Spleen (tissue), 11 donors: ENCODE measurements at regions not wholly inside any gene's neighbourhood (a gene's known extent, or its start where the extent isn't known, plus 50 kb on each side); places are given as distances from the start of the nearest gene placed in this dataset.
A peak's percentile ranks its signal among the peaks of the same experiment; 100 is the strongest.

Source experiments
- DNase-seq: peaks from one replicate; pipeline ENCODE4 v3.0.0-alpha.2; 2020
- H3K27ac ChIP-seq, 8 donors: fragments of 200-600 bp; sonication (generic) in 7 of 8; 1 replicate in 4 of 8; 2 replicates in 4 of 8; pipeline versions ENCODE4 v1.5.0 to v1.8.0; 2016 to 2021; ENCODE audit warnings: inconsistent platforms in 4 of 8, mild to moderate bottlenecking in 4 of 8, moderate library complexity in 1 of 8
- H3K27me3 ChIP-seq, 7 donors: fragments of 200-600 bp; sonication (generic) in 6 of 7; replicated peaks in 1 of 7; 1 replicate in 4 of 7; 2 replicates in 3 of 7; pipeline versions ENCODE4 v1.5.0 to v1.8.0; 2016 to 2021; ENCODE audit warnings: inconsistent platforms in 3 of 7, mild to moderate bottlenecking in 1 of 7
- H3K36me3 ChIP-seq, 6 donors: fragments of 200-600 bp; sonication (generic) in 5 of 6; 1 replicate in 4 of 6; 2 replicates in 2 of 6; pipeline versions ENCODE4 v1.5.0 to v1.8.0; 2016 to 2021; ENCODE audit warnings: inconsistent platforms in 2 of 6
- H3K4me1 ChIP-seq, 6 donors: fragments of 200-600 bp; sonication (generic) in 5 of 6; 1 replicate in 3 of 6; 2 replicates in 3 of 6; pipeline versions ENCODE4 v1.5.0 to v1.8.0; 2016 to 2021; ENCODE audit warnings: inconsistent platforms in 3 of 6
- H3K4me3 ChIP-seq, 8 donors: fragments of 200-600 bp; sonication (generic) in 7 of 8; 1 replicate in 4 of 8; 2 replicates in 4 of 8; pipeline versions ENCODE4 v1.5.0 to v1.8.0; 2016 to 2021; ENCODE audit warnings: inconsistent platforms in 4 of 8, mild to moderate bottlenecking in 4 of 8, moderate library complexity in 2 of 8
- H3K9me3 ChIP-seq, 8 donors: fragments of 200-600 bp; sonication (generic) in 7 of 8; 1 replicate in 4 of 8; 2 replicates in 4 of 8; pipeline versions ENCODE4 v1.5.0 to v1.8.0; 2016 to 2021; ENCODE audit warnings: inconsistent platforms in 4 of 8
- CTCF ChIP-seq, 11 experiments: fragments of 200-600 bp in 7 of 11; fragments of 450-650 bp in 4 of 11; sonication (generic) in 4 of 11; IDR thresholded peaks in 8 of 11; conservative IDR thresholded peaks in 3 of 11; 1 replicate in 7 of 11; 2 replicates in 4 of 11; pipeline versions ENCODE4 v1.4.0 to v1.8.0; 2016 to 2021; ENCODE audit warnings: antibody characterized with exemption in 11 of 11, inconsistent platforms in 4 of 11, mild to moderate bottlenecking in 1 of 11
- POLR2A ChIP-seq, 3 donors: fragments of 450-650 bp; IDR thresholded peaks; one replicate each; pipeline ENCODE4 v1.5.1; 2017; ENCODE audit warnings: antibody characterized with exemption in 3 of 3, mild to moderate bottlenecking in 1 of 3
- POLR2AphosphoS5 ChIP-seq, 3 donors: sonication (generic); formaldehyde crosslinking; IDR thresholded peaks; one replicate each; pipeline ENCODE4 v1.5.1; 2017; ENCODE audit warnings: antibody characterized with exemption in 3 of 3
- WGBS, 5 donors: extraction: QIAGEN DNeasy Blood & Tissue Kit in 3 of 5; methylation state at CpG; one replicate each; pipeline versions ENCODE4 v1.1.5 to v1.1.7; 2013 to 2018; 5-methylcytosine and 5-hydroxymethylcytosine counted together
- intact Hi-C: fragments of 100-400 bp; cut with DNase I; formaldehyde crosslinking; loops from one replicate; pipeline ENCODE4 v1.15.0; 2023; ENCODE audit warnings: low total_unique reads
- donor health status: healthy with polysubstance abuse.
- donor health status: DM: no; HTN: no; CAD: no; lungs with moderate emphysema.
- donor health status: DM: no; HTN: no; CAD: no.
- donor health status: Bipolar disorder and iron deficiency.
- donor health status: healthy.
- donor health status: DM: no; HTN: no; CAD: no.
- donor health status: DM: yes; HTN: yes; CAD: no.

GRCh38 chr15:61503383-61503969, 274.4 kb upstream of the RORA start:
- peaks cover 0 to 5% (median 0%) of the 10 kb centered on the region in 7 donors for H3K27me3 ChIP-seq
- TF ChIP-seq POLR2AphosphoS5 (IDR thresholded peaks at IDR 0.05), result no peak
- no peak for TF ChIP-seq POLR2A (IDR thresholded peaks at IDR 0.05)
- no peak for TF ChIP-seq CTCF (IDR thresholded peaks at IDR 0.05 in 8 of 11, conservative IDR thresholded peaks at IDR 0.05 in 3 of 11)
- H3K36me3 ChIP-seq, result no peaks in the 10 kb centered on the region
- H3K4me1 ChIP-seq, result no peaks in the 10 kb centered on the region
- H3K4me3 ChIP-seq, result no peak overlapping the region
- intact Hi-C loops, result no loop called here
- DNase-seq, result no peak
- H3K27ac ChIP-seq, result no peak overlapping the region
- no peaks in the 10 kb centered on the region for H3K9me3 ChIP-seq

DNA sequence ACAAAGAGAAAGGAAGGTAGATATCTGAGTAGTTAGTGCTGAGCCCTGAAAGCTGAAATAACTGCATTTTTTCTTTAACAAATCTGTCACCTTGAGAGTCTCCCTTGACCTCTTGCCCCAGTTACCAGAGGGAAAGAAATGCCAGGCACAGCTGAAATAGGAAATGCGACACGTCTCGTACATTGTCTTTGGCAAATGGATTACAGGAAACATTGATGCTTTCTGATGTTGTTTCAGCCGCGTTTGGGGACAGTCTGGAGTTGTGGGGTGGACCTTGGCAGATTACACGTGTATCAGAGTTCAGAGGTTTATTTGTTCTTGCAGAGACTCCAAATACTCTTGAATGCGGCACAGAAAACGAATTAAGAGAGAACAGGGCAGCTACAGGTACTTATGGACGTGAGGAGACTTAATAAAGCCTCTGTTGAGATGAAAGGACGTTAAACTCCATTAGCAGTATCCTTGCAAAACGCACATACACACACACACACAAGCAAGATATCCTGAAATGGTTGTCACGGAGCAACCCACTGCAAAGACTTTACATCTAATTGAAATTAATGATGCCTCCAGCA, 272.8 kb upstream of the RORA start:
- Histone ChIP-seq H3K4me1 (no peaks in the 10 kb centered on the region), H3K9me3 (no peaks in the 10 kb centered on the region), H3K4me3 (no peak overlapping the region), H3K36me3 (no peaks in the 10 kb centered on the region), H3K27me3 (peaks cover 0 to 6% (median 0%) of the 10 kb centered on the region in 7 donors), H3K27ac (no peak overlapping the region)
- DNase-seq, result no peak
- peak in 1 of 3 donors; percentile 19 for TF ChIP-seq POLR2AphosphoS5 (IDR thresholded peaks at IDR 0.05)
- TF ChIP-seq POLR2A (IDR thresholded peaks at IDR 0.05), result no peak
- intact Hi-C loops, result no loop called here
- WGBS, 5 donors, result 60 to 71% (median 62%) methylated on average over 12 of the region's 12 CpGs

- WGBS, 5 donors, result 88 to 92% (median 90%) methylated on average over 9 of the region's 9 CpGs
- H3K27ac ChIP-seq, result no peak overlapping the region
- H3K4me1 ChIP-seq, result no peaks in the 10 kb centered on the region
- H3K36me3 ChIP-seq, result no peaks in the 10 kb centered on the region
- H3K9me3 ChIP-seq, result no peaks in the 10 kb centered on the region
- TF ChIP-seq POLR2A (IDR thresholded peaks at IDR 0.05), result no peak
- no peak for TF ChIP-seq CTCF (IDR thresholded peaks at IDR 0.05 in 8 of 11, conservative IDR thresholded peaks at IDR 0.05 in 3 of 11)
- no peak for TF ChIP-seq POLR2AphosphoS5 (IDR thresholded peaks at IDR 0.05)
- H3K27me3 ChIP-seq, result peaks cover 0 to 9% (median 0%) of the 10 kb centered on the region in 7 donors
- no peak for DNase-seq
- H3K4me3 ChIP-seq, result no peak overlapping the region
- intact Hi-C loops, result no loop called here
Measured at GRCh38 chr15:61500951-61501620, 272.0 kb upstream of the RORA start.

GRCh38 chr15:61500523-61500922, 271.4 kb upstream of the RORA start:
- intact Hi-C loops, result no loop called here
- no peaks in the 10 kb centered on the region for H3K4me1 ChIP-seq

More at GRCh38 chr15:61500523-61500922, 271.4 kb upstream of the RORA start:
- Histone ChIP-seq H3K27me3 (peaks cover 0 to 9% (median 0%) of the 10 kb centered on the region in 7 donors), H3K36me3 (no peaks in the 10 kb centered on the region), H3K9me3 (no peaks in the 10 kb centered on the region), H3K27ac (no peak overlapping the region), H3K4me3 (no peak overlapping the region)
- TF ChIP-seq POLR2AphosphoS5 (IDR thresholded peaks at IDR 0.05) (no peak), CTCF (IDR thresholded peaks at IDR 0.05 in 8 of 11, conservative IDR thresholded peaks at IDR 0.05 in 3 of 11) (no peak), POLR2A (IDR thresholded peaks at IDR 0.05) (no peak)
- no peak for DNase-seq
